GM23338 (cell line): ENCODE measurements at regions not wholly inside any gene's neighbourhood (a gene's known extent, or its start where the extent isn't known, plus 50 kb on each side); places are given as distances from the start of the nearest gene placed in this dataset.

Source experiments
- ATAC-seq: fragments of 200-7000 bp; cut with Tn5 transposase; 3 replicates; pipeline ENCODE4 v1.9.1; 2020
- DNase-seq: peaks from one replicate; pipeline ENCODE4 v3.0.0-alpha.2; 2015; ENCODE audit warnings: low spot score
- H2AFZ ChIP-seq: fragments of 200-600 bp; sonication (generic); 2 replicates; pipeline ENCODE4 v1.8.0; 2016; ENCODE audit warnings: antibody characterized with exemption, mild to moderate bottlenecking, moderate library complexity
- H3F3A ChIP-seq: fragments of 200-600 bp; sonication (generic); replicated peaks from 2 replicates; pipeline ENCODE4 v1.8.0; 2017; ENCODE audit warnings: antibody characterized with exemption, mixed run types, low read depth
- H3K27ac ChIP-seq: fragments of 200-600 bp; sonication (generic); 2 replicates; pipeline ENCODE4 v1.6.1; 2016; ENCODE audit warnings: low read depth
- H3K27me3 ChIP-seq: fragments of 200-600 bp; sonication (generic); 2 replicates; pipeline ENCODE4 v1.8.0; 2016; ENCODE audit warnings: mild to moderate bottlenecking, mixed run types, moderate library complexity; ENCODE audit not compliant: insufficient read depth
- H3K36me3 ChIP-seq: fragments of 200-600 bp; sonication (generic); 2 replicates; pipeline ENCODE4 v1.8.0; 2016; ENCODE audit warnings: mild to moderate bottlenecking; ENCODE audit not compliant: insufficient read depth
- H3K4me1 ChIP-seq: fragments of 200-600 bp; sonication (generic); 2 replicates; pipeline ENCODE4 v1.8.0; 2016; ENCODE audit warnings: mild to moderate bottlenecking, moderate library complexity; ENCODE audit not compliant: insufficient read depth
- H3K4me2 ChIP-seq: fragments of 200-600 bp; sonication (generic); 2 replicates; pipeline ENCODE4 v1.7.1; 2017; ENCODE audit warnings: mixed run types
- H3K4me3 ChIP-seq: fragments of 200-600 bp; sonication (generic); 2 replicates; pipeline ENCODE4 v1.6.1; 2016; ENCODE audit warnings: mixed run types
- H3K79me2 ChIP-seq: fragments of 200-600 bp; sonication (generic); replicated peaks from 2 replicates; pipeline ENCODE4 v1.8.0; 2017; ENCODE audit warnings: mild to moderate bottlenecking; ENCODE audit not compliant: insufficient read depth
- H3K9me2 ChIP-seq: fragments of 200-600 bp; sonication (generic); 2 replicates; pipeline ENCODE4 v1.8.0; 2017; ENCODE audit not compliant: insufficient read depth
- H4K20me1 ChIP-seq: fragments of 200-600 bp; sonication (generic); replicated peaks from 2 replicates; pipeline ENCODE4 v1.8.0; 2017; ENCODE audit warnings: mild to moderate bottlenecking; ENCODE audit not compliant: insufficient read depth
- H3K27ac Mint-ChIP-seq: 2 replicates; pipeline ENCODE4 v1.8.0; 2020; ENCODE audit warnings: inconsistent platforms, mild to moderate bottlenecking, moderate library complexity, mixed read lengths
- H3K27me3 Mint-ChIP-seq: 3 replicates; pipeline ENCODE4 v1.8.0; 2022; ENCODE audit warnings: low read depth, mild to moderate bottlenecking, moderate library complexity, mixed read lengths, inconsistent platforms; ENCODE audit not compliant: insufficient read depth, poor library complexity
- H3K36me3 Mint-ChIP-seq: 3 replicates; pipeline ENCODE4 v1.8.0; 2021; ENCODE audit warnings: low read depth, mild to moderate bottlenecking, inconsistent platforms, moderate library complexity, mixed read lengths
- H3K4me1 Mint-ChIP-seq: 3 replicates; pipeline ENCODE4 v1.8.0; 2020; ENCODE audit warnings: mild to moderate bottlenecking, inconsistent platforms, mixed read lengths
- H3K4me3 Mint-ChIP-seq: 3 replicates; pipeline ENCODE4 v1.8.0; 2021; ENCODE audit warnings: moderate library complexity, mild to moderate bottlenecking, inconsistent platforms, mixed read lengths
- H3K9me3 Mint-ChIP-seq: 3 replicates; pipeline ENCODE4 v1.8.0; 2020; ENCODE audit warnings: moderate library complexity, mild to moderate bottlenecking, inconsistent platforms, mixed read lengths
- CREB1 ChIP-seq: fragments of 250-450 bp; sonication (Bioruptor Pico); IDR thresholded peaks from 2 replicates; pipeline ENCODE4 v1.5.0; 2020; ENCODE audit warnings: low read depth, mild to moderate bottlenecking, moderate library complexity
- ETS1 ChIP-seq: IDR thresholded peaks from 2 replicates; pipeline ENCODE4 v1.6.1; 2016; ENCODE audit warnings: antibody characterized with exemption
- EZH2 ChIP-seq: fragments of 200-600 bp; sonication (generic); IDR thresholded peaks from one replicate; pipeline ENCODE4 v1.8.0; 2017; ENCODE audit warnings: antibody characterized with exemption, mild to moderate bottlenecking, low read depth; ENCODE audit not compliant: unreplicated experiment
- EZH2phosphoT487 ChIP-seq: fragments of 200-600 bp; sonication (generic); IDR thresholded peaks from one replicate; pipeline ENCODE4 v1.8.1; 2018; ENCODE audit warnings: antibody characterized with exemption; ENCODE audit not compliant: unreplicated experiment
- POLR2AphosphoS5 ChIP-seq: IDR thresholded peaks from 2 replicates; pipeline ENCODE4 v1.6.1; 2016; ENCODE audit warnings: antibody characterized with exemption, low read depth
- REST ChIP-seq: IDR thresholded peaks from one replicate; pipeline ENCODE4 v1.6.1; 2018; ENCODE audit warnings: antibody characterized with exemption; ENCODE audit not compliant: unreplicated experiment
- ZNF114 ChIP-seq: fragments of 250-450 bp; sonication (Bioruptor Pico); IDR thresholded peaks from 2 replicates; pipeline ENCODE4 v1.5.0; 2020; ENCODE audit warnings: mild to moderate bottlenecking, moderate library complexity
- ZNF462 ChIP-seq: fragments of 250-450 bp; sonication (Bioruptor Pico); IDR thresholded peaks from 2 replicates; pipeline ENCODE4 v1.5.0; 2020; ENCODE audit warnings: mild to moderate bottlenecking, moderate library complexity

GRCh38 chr2:101630224-101630949, 67.1 kb upstream of the MAP4K4 start (continued):
- TF ChIP-seq ZNF462 (CRISPR knock-in tag) (no peak), CREB1 (CRISPR knock-in tag) (no peak), REST (no peak), EZH2 (no peak)

GRCh38 chr2:101628030-101628392, 69.5 kb upstream of the MAP4K4 start:
- Histone ChIP-seq H3K9me2 (no peaks in the 10 kb centered on the region), H3K27ac (no peak overlapping the region), H3F3A (no peaks in the 10 kb centered on the region), H3K4me3 (no peak overlapping the region), H4K20me1 (no peaks in the 10 kb centered on the region), H2AFZ (no peak overlapping the region), H3K36me3 (no peaks in the 10 kb centered on the region), H3K79me2 (no peaks in the 10 kb centered on the region), H3K27me3 (no peaks in the 10 kb centered on the region), H3K4me2 (no peak overlapping the region), H3K4me1 (no peaks in the 10 kb centered on the region)
- Mint-ChIP-seq H3K4me1 (peaks cover 8% of the 10 kb centered on the region; the same call in 1 of the 3 replicates), H3K36me3 (no peaks in the 10 kb centered on the region), H3K27ac (no peak overlapping the region), H3K9me3 (no peaks in the 10 kb centered on the region), H3K27me3 (peaks cover 8% of the 10 kb centered on the region), H3K4me3 (no peak overlapping the region)
- ATAC-seq (no peak), DNase-seq (no peak)
- TF ChIP-seq POLR2AphosphoS5 (no peak), ZNF114 (CRISPR knock-in tag) (no peak), ETS1 (no peak), EZH2phosphoT487 (no peak)
